Gastroesophageal sphincter (tissue), 3 donors: ENCODE measurements at regions not wholly inside any gene's neighbourhood (a gene's known extent, or its start where the extent isn't known, plus 50 kb on each side); places are given as distances from the start of the nearest gene placed in this dataset.

ENCODE experiments used
- CTCF ChIP-seq, 4 experiments: fragments of 200-600 bp in 2 of 4; fragments of 450-650 bp in 2 of 4; sonication (generic) in 1 of 4; IDR thresholded peaks; one replicate each; pipeline ENCODE4 v1.5.1; 2017 to 2019; ENCODE audit warnings: antibody characterized with exemption in 4 of 4, mild to moderate bottlenecking in 2 of 4, moderate library complexity in 2 of 4
- EP300 ChIP-seq: sonication (generic); formaldehyde crosslinking; IDR thresholded peaks from one replicate; pipeline ENCODE4 v1.6.1; 2017; ENCODE audit warnings: antibody characterized with exemption, mild to moderate bottlenecking
- POLR2A ChIP-seq, 2 donors: fragments of 450-650 bp; IDR thresholded peaks; one replicate each; pipeline ENCODE4 v1.6.1; 2017; ENCODE audit warnings: antibody characterized with exemption in 2 of 2, mild to moderate bottlenecking in 2 of 2, moderate library complexity in 1 of 2
- POLR2AphosphoS5 ChIP-seq: sonication (generic); formaldehyde crosslinking; IDR thresholded peaks from one replicate; pipeline ENCODE4 v1.6.1; 2017; ENCODE audit warnings: antibody characterized with exemption

GRCh38 chr2:13542642-13543041, 825.9 kb downstream of the TRIB2 start:
- TF ChIP-seq CTCF (IDR thresholded peaks at IDR 0.05) (no peak), POLR2A (IDR thresholded peaks at IDR 0.05) (no peak), POLR2AphosphoS5 (no peak), EP300 (no peak)
